Osteocyte (in vitro differentiated cells): ENCODE measurements at regions not wholly inside any gene's neighbourhood (a gene's known extent, or its start where the extent isn't known, plus 50 kb on each side); places are given as distances from the start of the nearest gene placed in this dataset.
"Not testable (repeated sequence)": the region's sequence is repeated elsewhere in the genome, so short reads cannot be mapped to it uniquely, and the experiment has no call there.

Source experiments
- DNase-seq: peaks from one replicate; pipeline ENCODE4 v3.0.0; 2021; ENCODE audit warnings: mixed read lengths; ENCODE audit not compliant: unreplicated experiment; ENCODE audit errors: extremely low spot score
- H3K27ac Mint-ChIP-seq: one replicate; pipeline ENCODE4 v1.8.0; 2021; ENCODE audit warnings: mild to moderate bottlenecking, mixed read lengths; ENCODE audit not compliant: unreplicated experiment
- H3K27me3 Mint-ChIP-seq: one replicate; pipeline ENCODE4 v1.8.0; 2021; ENCODE audit warnings: mixed read lengths; ENCODE audit not compliant: unreplicated experiment
- H3K36me3 Mint-ChIP-seq: one replicate; pipeline ENCODE4 v1.8.0; 2021; ENCODE audit warnings: mixed read lengths; ENCODE audit not compliant: unreplicated experiment
- H3K4me1 Mint-ChIP-seq: one replicate; pipeline ENCODE4 v1.8.0; 2021; ENCODE audit warnings: mixed read lengths; ENCODE audit not compliant: unreplicated experiment
- H3K4me3 Mint-ChIP-seq: one replicate; pipeline ENCODE4 v1.8.0; 2021; ENCODE audit warnings: mild to moderate bottlenecking, moderate library complexity, mixed read lengths; ENCODE audit not compliant: unreplicated experiment
- H3K9me3 Mint-ChIP-seq: one replicate; pipeline ENCODE4 v1.8.0; 2021; ENCODE audit warnings: mixed read lengths; ENCODE audit not compliant: unreplicated experiment

DNA sequence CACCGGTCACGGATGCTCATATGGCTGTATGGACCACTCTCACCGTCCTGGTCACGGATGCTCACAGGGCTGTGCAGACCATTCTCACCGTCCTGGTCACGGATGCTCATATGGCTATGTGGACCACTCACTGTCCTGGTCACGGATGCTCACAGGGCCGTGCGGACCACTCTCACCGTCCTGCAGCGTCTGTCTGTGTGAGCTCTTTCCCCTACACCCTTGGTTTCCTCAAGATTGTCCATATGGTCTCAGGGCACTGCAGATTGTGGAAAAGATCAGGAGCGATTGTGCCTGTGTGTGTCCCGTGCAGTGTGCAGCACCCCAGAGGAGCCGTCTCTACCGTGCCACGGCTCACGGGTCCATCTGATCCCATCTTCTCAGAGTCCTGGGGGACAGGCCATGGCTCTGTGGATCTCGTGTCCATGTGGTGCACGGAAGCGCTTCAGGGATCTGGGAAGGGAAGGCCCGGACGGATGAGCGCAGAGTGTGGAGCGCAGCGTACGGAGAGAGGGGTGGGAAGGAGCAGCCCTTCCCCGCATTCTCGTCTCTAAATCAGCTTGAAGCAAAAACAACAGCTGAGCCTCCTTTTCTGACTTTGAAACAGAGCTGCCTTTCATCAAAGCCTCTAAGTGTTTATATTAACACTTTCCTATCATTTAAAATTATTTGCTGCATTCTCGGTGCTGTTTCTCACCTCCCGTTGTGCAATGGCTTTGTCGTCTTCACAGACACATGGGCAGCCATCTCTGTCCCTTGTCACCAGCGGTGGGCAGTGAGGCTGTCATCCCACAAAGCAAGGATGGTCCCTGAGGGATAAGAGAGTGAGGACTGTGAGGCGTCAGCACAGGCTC lies 208.0 kb downstream of the BANP start:
- not testable (repeated sequence) for H3K4me1 Mint-ChIP-seq, H3K36me3 Mint-ChIP-seq, H3K27ac Mint-ChIP-seq, H3K4me3 Mint-ChIP-seq, H3K9me3 Mint-ChIP-seq
- peaks cover 17% of the 10 kb centered on the region for H3K27me3 Mint-ChIP-seq
- DNase-seq, result peak; percentile 51

DNA sequence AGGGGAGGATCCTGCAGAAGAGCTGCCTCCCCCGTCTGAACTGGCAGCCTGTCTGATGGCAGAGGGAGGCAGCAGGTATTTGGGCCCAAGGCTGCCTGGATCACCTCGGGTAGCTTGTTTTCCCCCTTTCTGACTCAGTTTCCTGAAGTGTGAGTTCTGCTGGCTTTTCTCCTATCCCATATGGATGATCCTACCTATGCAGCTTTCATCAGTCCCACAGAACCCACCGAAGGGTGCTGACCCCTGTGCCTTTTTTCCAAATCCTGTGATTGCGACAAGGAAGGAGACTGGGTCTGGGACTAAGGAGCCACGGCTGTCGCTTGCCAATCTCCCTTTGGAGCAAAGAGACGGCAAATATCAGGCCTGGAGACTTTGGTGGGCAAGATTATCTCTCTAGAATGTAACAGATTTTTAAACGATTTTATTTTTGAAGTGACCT lies 208.7 kb downstream of the BANP start:
- peaks cover 17% of the 10 kb centered on the region for H3K27me3 Mint-ChIP-seq
- H3K9me3 Mint-ChIP-seq, H3K36me3 Mint-ChIP-seq, H3K27ac Mint-ChIP-seq, H3K4me3 Mint-ChIP-seq, H3K4me1 Mint-ChIP-seq: not testable (repeated sequence)
- peak; percentile 75 for DNase-seq

DNA sequence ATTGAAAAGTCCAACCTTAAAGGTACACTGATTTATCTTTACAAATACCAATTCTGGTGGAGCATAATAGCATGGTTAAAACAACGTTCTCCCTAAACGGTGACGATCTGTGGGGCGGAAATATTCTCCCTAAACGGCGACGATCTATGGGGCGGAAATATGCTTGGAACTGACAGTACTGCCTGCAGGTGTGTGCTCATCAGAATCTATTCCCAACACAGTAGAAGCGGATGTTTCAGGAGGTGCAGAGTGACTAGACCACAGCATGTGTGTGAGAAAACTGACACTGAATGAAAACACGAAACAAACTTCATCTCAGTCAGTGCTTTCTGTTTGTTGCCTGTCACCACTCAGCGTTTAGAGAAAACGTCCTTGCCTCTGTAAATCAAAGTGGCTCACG lies 210.0 kb downstream of the BANP start:
- H3K27me3 Mint-ChIP-seq, H3K27ac Mint-ChIP-seq, H3K4me1 Mint-ChIP-seq, H3K9me3 Mint-ChIP-seq, H3K4me3 Mint-ChIP-seq, H3K36me3 Mint-ChIP-seq: not testable (repeated sequence)
- DNase-seq, result peak; percentile 32

DNA sequence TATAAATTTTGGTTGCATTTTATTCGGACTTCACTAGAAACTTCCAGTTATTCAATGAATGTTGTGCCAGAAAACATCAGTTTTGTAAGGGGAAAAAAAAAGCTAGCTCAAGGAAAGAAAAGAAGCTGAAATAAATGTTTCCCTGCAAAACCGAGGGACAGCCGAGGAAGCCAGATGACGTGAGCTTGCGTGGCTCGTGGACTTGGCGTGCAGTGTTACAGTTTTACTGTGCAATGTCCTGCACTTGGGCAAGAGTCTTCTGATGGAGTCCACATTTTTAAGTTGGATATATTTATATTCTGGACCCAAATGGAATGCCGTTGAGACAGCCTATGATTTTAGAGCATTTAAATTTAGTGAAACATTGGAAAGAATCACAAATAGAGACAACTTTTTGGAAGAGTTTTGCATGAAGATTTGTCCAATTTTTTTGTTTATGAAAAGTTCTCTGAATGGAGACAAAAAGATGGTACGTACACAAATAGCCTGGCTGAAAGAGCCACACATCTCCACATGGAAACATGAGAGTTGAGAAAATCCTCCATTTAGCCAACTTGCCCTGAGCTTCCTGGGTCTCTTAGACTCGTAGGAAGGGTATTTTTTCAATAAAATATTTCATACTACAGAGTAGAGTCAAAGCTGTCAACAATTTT lies 210.5 kb downstream of the BANP start:
- H3K9me3 Mint-ChIP-seq, H3K4me3 Mint-ChIP-seq, H3K4me1 Mint-ChIP-seq, DNase-seq, H3K36me3 Mint-ChIP-seq, H3K27ac Mint-ChIP-seq, H3K27me3 Mint-ChIP-seq: not testable (repeated sequence)

DNA sequence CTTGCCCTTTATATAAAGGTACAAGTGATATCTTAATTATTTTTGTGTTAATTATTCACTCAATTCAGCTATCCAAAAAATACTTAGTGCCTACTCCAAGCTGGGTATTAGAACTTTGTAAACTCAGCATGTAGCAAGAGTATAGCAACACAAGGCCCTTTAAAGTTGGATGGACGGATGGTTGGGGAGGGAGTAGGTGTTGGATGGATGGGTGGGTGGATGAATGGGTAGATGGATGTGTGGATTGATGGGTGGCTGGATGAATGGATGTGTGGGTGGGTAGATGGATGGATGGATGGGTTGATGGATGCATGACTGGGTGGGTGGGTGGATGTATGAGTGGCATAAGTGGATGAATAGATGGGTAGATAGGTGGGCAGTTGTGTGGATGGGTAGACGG lies 211.5 kb downstream of the BANP start:
- H3K27ac Mint-ChIP-seq, H3K9me3 Mint-ChIP-seq, H3K4me3 Mint-ChIP-seq, H3K4me1 Mint-ChIP-seq, DNase-seq, H3K27me3 Mint-ChIP-seq, H3K36me3 Mint-ChIP-seq: not testable (repeated sequence)

DNA sequence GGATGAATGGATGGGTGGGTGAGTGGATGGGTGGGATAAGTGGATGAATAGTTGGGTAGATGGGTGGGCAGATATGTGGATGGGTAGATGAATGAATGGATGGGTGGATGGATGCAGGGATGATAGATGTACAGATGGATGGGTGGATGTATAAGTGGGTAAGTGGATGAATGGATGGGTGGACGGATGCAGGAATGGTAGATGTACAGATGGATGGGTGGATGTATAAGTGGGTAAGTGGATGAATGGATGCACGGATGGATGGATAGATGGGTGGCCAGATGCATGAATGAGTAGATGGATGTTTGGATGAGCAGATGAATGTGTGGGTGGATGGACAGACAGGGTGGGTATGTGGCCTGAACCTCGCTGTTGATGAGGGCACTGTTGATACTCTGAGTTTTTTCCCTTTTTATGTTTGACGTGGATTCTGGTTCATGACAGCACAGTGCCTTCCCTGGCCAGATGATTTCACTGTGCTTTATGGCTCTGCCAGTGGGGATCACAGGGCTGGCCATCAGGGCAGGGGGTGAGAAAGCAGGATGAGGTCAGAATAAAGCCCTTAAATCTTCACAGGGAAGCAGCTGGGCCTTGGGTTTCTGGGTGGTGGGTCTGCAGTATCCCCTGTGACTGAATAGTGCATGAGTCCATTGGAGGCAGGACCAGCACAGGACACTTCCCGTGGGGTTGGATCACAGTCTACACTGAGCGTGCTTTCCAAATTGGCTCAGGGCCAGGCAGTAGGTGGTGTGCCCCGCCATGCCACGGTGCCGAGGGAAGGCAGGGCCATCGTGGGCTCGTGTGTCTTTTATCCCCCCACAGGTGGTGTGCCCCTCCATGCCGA lies 213.2 kb downstream of the BANP start:
- H3K4me3 Mint-ChIP-seq, H3K36me3 Mint-ChIP-seq, H3K27ac Mint-ChIP-seq, H3K4me1 Mint-ChIP-seq, H3K9me3 Mint-ChIP-seq, H3K27me3 Mint-ChIP-seq: not testable (repeated sequence)
- DNase-seq, result peak; percentile 69

DNA sequence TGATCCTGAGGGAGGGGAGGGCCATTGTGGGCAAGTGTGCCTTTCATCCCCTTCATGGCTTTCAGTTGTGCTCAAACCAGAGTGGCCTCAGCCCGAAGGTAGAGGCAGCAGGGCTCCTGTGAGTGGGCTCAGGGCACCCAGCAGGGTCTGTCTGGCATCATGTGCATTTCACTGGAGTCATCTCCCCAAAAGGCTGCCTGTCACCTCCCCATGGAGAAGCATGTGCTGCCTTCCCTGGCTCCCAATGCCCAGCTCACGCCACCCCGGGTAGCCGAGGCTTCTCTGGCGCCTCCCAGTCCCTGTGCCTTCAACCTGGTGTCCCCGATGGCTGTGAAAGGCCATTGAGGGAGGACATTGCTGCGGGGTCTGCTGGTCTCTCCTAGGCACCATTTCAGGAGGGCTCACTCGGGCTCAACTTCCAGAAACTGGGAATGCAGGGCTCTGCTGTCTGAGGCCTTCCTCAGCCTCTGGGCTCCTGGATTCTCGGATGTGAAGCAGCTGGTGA lies 213.9 kb downstream of the BANP start:
- not testable (repeated sequence) for H3K36me3 Mint-ChIP-seq, H3K9me3 Mint-ChIP-seq, H3K27ac Mint-ChIP-seq, H3K4me1 Mint-ChIP-seq, H3K27me3 Mint-ChIP-seq, H3K4me3 Mint-ChIP-seq
- DNase-seq, result peak; percentile 66

DNA sequence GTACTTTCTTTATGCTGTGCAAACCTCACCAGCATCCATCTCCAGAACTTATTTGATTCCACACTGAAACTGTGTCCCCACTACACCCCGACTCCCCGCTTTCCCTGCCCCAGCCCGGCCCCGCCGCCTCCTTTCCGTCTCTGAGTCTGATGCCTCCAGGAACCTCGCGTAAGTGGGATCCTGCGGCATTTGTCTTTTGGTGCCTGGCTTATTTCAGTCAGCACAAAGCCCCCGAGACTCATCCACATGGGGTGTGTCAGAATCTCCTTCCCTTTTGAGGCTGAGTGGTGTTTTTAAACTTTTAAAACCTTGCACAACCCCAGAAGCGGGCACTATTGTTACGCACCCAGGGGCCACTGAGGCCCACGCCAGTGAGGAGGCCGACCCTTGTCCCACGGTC lies 214.4 kb downstream of the BANP start:
- peak; percentile 63 for DNase-seq
- not testable (repeated sequence) for H3K9me3 Mint-ChIP-seq, H3K27me3 Mint-ChIP-seq, H3K36me3 Mint-ChIP-seq, H3K4me3 Mint-ChIP-seq, H3K4me1 Mint-ChIP-seq, H3K27ac Mint-ChIP-seq

DNA sequence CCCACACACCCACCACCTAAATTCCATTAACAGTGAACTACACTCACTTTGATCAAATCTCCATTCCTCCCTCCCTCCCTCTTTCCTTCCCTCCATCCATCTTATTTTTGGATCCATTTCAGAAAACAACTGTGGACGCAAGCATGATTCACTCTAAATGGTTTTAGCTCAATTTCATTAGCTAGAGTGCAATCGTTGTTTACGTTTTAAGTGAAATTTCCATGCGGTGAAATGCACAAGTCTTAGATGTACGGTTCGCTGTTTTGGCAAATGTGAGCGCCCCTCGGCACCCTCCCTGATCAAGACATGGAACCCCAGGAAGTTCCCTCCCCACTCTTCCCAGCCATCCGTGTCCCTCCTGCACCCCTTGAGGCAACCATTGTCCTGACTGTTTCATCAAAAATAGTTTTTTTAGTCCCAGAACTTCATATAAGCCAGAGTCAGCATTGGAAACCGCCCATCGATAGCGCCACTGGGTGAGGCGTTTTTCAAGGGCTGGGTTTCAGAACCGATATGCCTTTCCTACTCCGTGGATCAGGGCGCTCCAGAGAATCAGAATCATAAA lies 215.1 kb downstream of the BANP start:
- peak; percentile 53 for DNase-seq
- not testable (repeated sequence) for H3K4me1 Mint-ChIP-seq, H3K27ac Mint-ChIP-seq, H3K27me3 Mint-ChIP-seq, H3K4me3 Mint-ChIP-seq, H3K36me3 Mint-ChIP-seq, H3K9me3 Mint-ChIP-seq

DNA sequence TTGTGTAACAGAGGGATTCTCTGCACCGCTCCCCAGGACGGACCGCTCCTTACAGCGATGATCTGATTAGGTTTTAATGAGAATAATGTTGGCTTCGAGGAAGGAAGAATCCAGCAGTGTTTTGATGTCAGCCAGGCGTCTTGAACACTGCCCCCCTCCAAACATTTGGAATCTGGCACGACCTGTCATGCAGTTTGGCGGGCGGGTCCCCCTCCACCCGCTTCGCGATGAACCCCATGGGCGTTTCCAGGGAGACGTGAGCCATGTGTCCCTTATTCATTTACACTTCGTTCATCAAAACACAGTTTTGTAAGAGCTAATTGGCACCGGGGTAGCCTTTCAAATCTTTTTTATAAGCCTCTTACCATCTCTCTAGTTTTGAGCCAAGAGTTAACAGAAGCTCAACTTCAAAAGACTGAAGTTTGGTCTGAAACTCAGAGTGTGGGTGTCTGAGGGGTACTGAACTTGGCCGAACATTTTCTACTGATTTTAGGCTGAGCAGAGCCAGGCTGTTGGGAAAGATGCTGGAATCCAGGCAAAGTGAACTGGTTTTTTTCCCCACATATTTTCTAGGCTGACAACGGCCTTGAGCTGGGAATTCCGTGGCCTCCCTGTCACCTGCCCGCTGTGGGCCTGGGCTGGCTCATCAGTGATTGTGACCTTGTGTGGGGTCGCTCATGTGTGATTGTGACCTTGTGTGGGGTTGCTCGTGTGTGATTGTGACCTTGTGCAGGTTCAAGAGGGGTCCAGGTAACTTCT lies 214.8 kb upstream of the ZNF469 start:
- peaks cover 11% of the 10 kb centered on the region for H3K36me3 Mint-ChIP-seq
- H3K27me3 Mint-ChIP-seq, H3K4me1 Mint-ChIP-seq, H3K4me3 Mint-ChIP-seq, H3K27ac Mint-ChIP-seq: not testable (repeated sequence)
- DNase-seq, result peak; percentile 42
- H3K9me3 Mint-ChIP-seq, result peaks cover 16% of the 10 kb centered on the region

DNA sequence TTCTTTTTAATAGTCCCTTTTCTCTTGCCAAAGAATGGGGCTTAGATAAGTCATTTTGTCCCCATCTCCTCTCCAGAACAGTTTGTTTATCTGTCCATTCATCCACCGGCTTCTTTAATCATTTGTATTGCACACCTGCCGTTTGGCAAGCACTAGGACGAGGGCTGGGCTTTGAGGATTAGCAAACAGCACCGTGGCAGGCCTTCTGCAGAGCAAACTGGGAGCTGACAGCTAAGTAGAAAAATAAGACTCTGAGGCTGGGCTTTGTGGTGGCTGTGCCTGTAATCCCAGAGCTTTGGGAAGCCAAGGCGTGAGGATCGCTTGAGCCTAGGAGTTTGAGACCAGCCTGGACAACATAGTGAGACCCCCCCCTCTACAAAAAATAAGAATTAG lies 214.2 kb upstream of the ZNF469 start:
- H3K27ac Mint-ChIP-seq, DNase-seq, H3K27me3 Mint-ChIP-seq, H3K4me1 Mint-ChIP-seq, H3K4me3 Mint-ChIP-seq: not testable (repeated sequence)
- Mint-ChIP-seq H3K9me3 (peaks cover 20% of the 10 kb centered on the region), H3K36me3 (peaks cover 11% of the 10 kb centered on the region)
